DOHH2 (cell line): ENCODE measurements at regions not wholly inside any gene's neighbourhood (a gene's known extent, or its start where the extent isn't known, plus 50 kb on each side); places are given as distances from the start of the nearest gene placed in this dataset.

Source experiments
- H3F3A ChIP-seq: fragments of 200-600 bp; sonication (generic), shearing (Covaris generic); 2 replicates; pipeline ENCODE4 v1.6.0; 2016; ENCODE audit warnings: antibody characterized with exemption, mild to moderate bottlenecking; ENCODE audit not compliant: control insufficient read depth, insufficient read depth
- H3K27ac ChIP-seq: fragments of 200-600 bp; sonication (generic); 2 replicates; pipeline ENCODE4 v1.5.1; 2014; ENCODE audit warnings: low read depth, mild to moderate bottlenecking, low read length, moderate library complexity
- H3K27me3 ChIP-seq: fragments of 200-600 bp; sonication (generic); 2 replicates; pipeline ENCODE4 v1.6.1; 2014; ENCODE audit warnings: mild to moderate bottlenecking, low read length, mixed read lengths; ENCODE audit not compliant: control insufficient read depth
- H3K36me3 ChIP-seq: fragments of 200-600 bp; sonication (generic); 2 replicates; pipeline ENCODE4 v1.6.1; 2014; ENCODE audit warnings: mild to moderate bottlenecking, low read length, moderate library complexity, mixed read lengths; ENCODE audit not compliant: control insufficient read depth
- H3K4me1 ChIP-seq: fragments of 200-600 bp; sonication (generic); 2 replicates; pipeline ENCODE4 v1.6.1; 2014; ENCODE audit warnings: mild to moderate bottlenecking, low read length, mixed read lengths; ENCODE audit not compliant: control insufficient read depth
- H3K4me2 ChIP-seq: fragments of 200-600 bp; sonication (generic); 2 replicates; pipeline ENCODE4 v1.6.0; 2014; ENCODE audit warnings: mild to moderate bottlenecking, low read length, moderate library complexity
- H3K4me3 ChIP-seq: fragments of 200-600 bp; sonication (generic); 2 replicates; pipeline ENCODE4 v1.5.1; 2014; ENCODE audit warnings: mild to moderate bottlenecking, low read length, mixed read lengths
- H3K79me2 ChIP-seq: fragments of 200-600 bp; sonication (generic); 2 replicates; pipeline ENCODE4 v1.6.1; 2014; ENCODE audit warnings: mild to moderate bottlenecking, low read length, mixed read lengths; ENCODE audit not compliant: control insufficient read depth
- H3K9me2 ChIP-seq: fragments of 200-600 bp; sonication (generic); replicated peaks from 2 replicates; pipeline ENCODE4 v1.6.1; 2014; ENCODE audit warnings: mild to moderate bottlenecking, low read length, mixed read lengths; ENCODE audit not compliant: control insufficient read depth
- H3K9me3 ChIP-seq: fragments of 200-600 bp; sonication (generic); 2 replicates; pipeline ENCODE4 v1.6.1; 2014; ENCODE audit warnings: antibody characterized with exemption, low read length, mixed read lengths; ENCODE audit not compliant: control insufficient read depth, insufficient read depth
- H4K20me1 ChIP-seq: fragments of 200-600 bp; sonication (generic); 2 replicates; pipeline ENCODE4 v1.6.0; 2014; ENCODE audit warnings: low read depth, mild to moderate bottlenecking, antibody characterized with exemption, low read length, moderate library complexity; ENCODE audit not compliant: control insufficient read depth, insufficient read depth
- CTCF ChIP-seq: fragments of 200-600 bp; sonication (generic); IDR thresholded peaks from one replicate; pipeline ENCODE4 v1.5.1; 2014; ENCODE audit warnings: antibody characterized with exemption, mild to moderate bottlenecking, low read depth, low read length; ENCODE audit not compliant: poor library complexity, severe bottlenecking
- EZH2phosphoT487 ChIP-seq: fragments of 200-600 bp; sonication (generic); IDR thresholded peaks from 2 replicates; pipeline ENCODE4 v1.6.1; 2017; ENCODE audit warnings: borderline replicate concordance, mild to moderate bottlenecking, antibody characterized with exemption, low read length, moderate library complexity, mixed read lengths

GRCh38 chr13:47087241-47087640 is 190.4 kb upstream of the HTR2A start:
- H3K9me2 ChIP-seq = no peaks in the 10 kb centered on the region
- TF ChIP-seq CTCF = no peak
- no peak for TF ChIP-seq EZH2phosphoT487
- no peak overlapping the region for H3K4me3 ChIP-seq
- H3K4me2 ChIP-seq = no peak overlapping the region
- no peaks in the 10 kb centered on the region for H3K9me3 ChIP-seq
- H3K27ac ChIP-seq = no peak overlapping the region
- no peaks in the 10 kb centered on the region for H3K4me1 ChIP-seq
- no peaks in the 10 kb centered on the region for H3K36me3 ChIP-seq
- H3K79me2 ChIP-seq = no peaks in the 10 kb centered on the region
- no peaks in the 10 kb centered on the region for H4K20me1 ChIP-seq
- H3F3A ChIP-seq = no peaks in the 10 kb centered on the region
- H3K27me3 ChIP-seq = no peaks in the 10 kb centered on the region

GRCh38 chr13:47085346-47085745 is 188.5 kb upstream of the HTR2A start:
- Histone ChIP-seq H3K9me3 (no peaks in the 10 kb centered on the region), H3K4me1 (no peaks in the 10 kb centered on the region), H3K79me2 (no peaks in the 10 kb centered on the region), H3K27ac (no peak overlapping the region), H3K4me2 (no peak overlapping the region), H3K4me3 (no peak overlapping the region), H4K20me1 (no peaks in the 10 kb centered on the region), H3K9me2 (no peaks in the 10 kb centered on the region), H3K36me3 (no peaks in the 10 kb centered on the region), H3K27me3 (no peaks in the 10 kb centered on the region), H3F3A (no peaks in the 10 kb centered on the region)
- TF ChIP-seq EZH2phosphoT487 = no peak
- no peak for TF ChIP-seq CTCF

- H3K9me2 ChIP-seq = no peaks in the 10 kb centered on the region
- H4K20me1 ChIP-seq = no peaks in the 10 kb centered on the region
- TF ChIP-seq CTCF (no peak), EZH2phosphoT487 (no peak)
Observed at GRCh38 chr13:47081850-47082249, 185.0 kb upstream of the HTR2A start.

GRCh38 chr13:47081246-47081645 is 184.4 kb upstream of the HTR2A start:
- Histone ChIP-seq H3F3A (no peaks in the 10 kb centered on the region), H3K4me1 (no peaks in the 10 kb centered on the region), H3K9me2 (no peaks in the 10 kb centered on the region), H3K27me3 (no peaks in the 10 kb centered on the region), H3K9me3 (no peaks in the 10 kb centered on the region), H3K4me2 (no peak overlapping the region), H3K79me2 (no peaks in the 10 kb centered on the region), H4K20me1 (no peaks in the 10 kb centered on the region), H3K27ac (no peak overlapping the region), H3K36me3 (no peaks in the 10 kb centered on the region), H3K4me3 (no peak overlapping the region)
- no peak for TF ChIP-seq EZH2phosphoT487
- TF ChIP-seq CTCF = no peak

More at GRCh38 chr13:47081850-47082249, 185.0 kb upstream of the HTR2A start:
- Histone ChIP-seq H3K9me3 (no peaks in the 10 kb centered on the region), H3K79me2 (no peaks in the 10 kb centered on the region), H3K4me2 (no peak overlapping the region), H3K27ac (no peak overlapping the region), H3K27me3 (no peaks in the 10 kb centered on the region), H3K36me3 (no peaks in the 10 kb centered on the region), H3F3A (no peaks in the 10 kb centered on the region), H3K4me1 (no peaks in the 10 kb centered on the region), H3K4me3 (no peak overlapping the region)
